HG03354 (cell line): ENCODE measurements at regions not wholly inside any gene's neighbourhood (a gene's known extent, or its start where the extent isn't known, plus 50 kb on each side); places are given as distances from the start of the nearest gene placed in this dataset.

Experiments
- ATAC-seq: cut with Tn5 transposase; IDR thresholded peaks from one replicate; pipeline ENCODE4 v1.9.1; 2021; ENCODE audit warnings: mild to moderate bottlenecking; ENCODE audit not compliant: unreplicated experiment, poor library complexity, severe bottlenecking

GRCh38 chr3:75983609-75984290, 198.4 kb upstream of the ZNF717 start:
- ATAC-seq: no peak

GRCh38 chr3:75985432-75985831, 200.1 kb upstream of the ZNF717 start:
- no peak for ATAC-seq

GRCh38 chr3:76010252-76010651, 224.9 kb upstream of the ZNF717 start:
- ATAC-seq: no peak

GRCh38 chr3:76011121-76011520, 225.8 kb upstream of the ZNF717 start:
- no peak for ATAC-seq

- no peak for ATAC-seq
Observed at GRCh38 chr3:76015496-76015895, 230.1 kb upstream of the ZNF717 start.

GRCh38 chr3:76016111-76016510, 230.8 kb upstream of the ZNF717 start:
- ATAC-seq: no peak

- ATAC-seq: no peak
Observed at GRCh38 chr3:76016769-76017439, 231.6 kb upstream of the ZNF717 start.

GRCh38 chr3:76021376-76021775, 236.0 kb upstream of the ZNF717 start:
- ATAC-seq: no peak

- no peak for ATAC-seq
Observed at GRCh38 chr3:76024640-76025039, 239.3 kb upstream of the ZNF717 start.

GRCh38 chr3:76025561-76025960, 240.2 kb upstream of the ZNF717 start:
- ATAC-seq: no peak

- ATAC-seq: no peak
Observed at GRCh38 chr3:76026379-76026778, 241.0 kb upstream of the ZNF717 start.

GRCh38 chr3:76028774-76029173, 243.4 kb upstream of the ZNF717 start:
- no peak for ATAC-seq

- ATAC-seq: no peak
Observed at GRCh38 chr3:76034649-76035048, 249.3 kb upstream of the ZNF717 start.

GRCh38 chr3:76035117-76035516, 249.8 kb upstream of the ZNF717 start:
- no peak for ATAC-seq

GRCh38 chr3:76038949-76039348, 253.6 kb upstream of the ZNF717 start:
- ATAC-seq: no peak

GRCh38 chr3:76039431-76039830, 254.1 kb upstream of the ZNF717 start:
- no peak for ATAC-seq

GRCh38 chr3:76040946-76041345, 255.6 kb upstream of the ZNF717 start:
- no peak for ATAC-seq

GRCh38 chr3:76043746-76044145, 258.4 kb upstream of the ZNF717 start:
- ATAC-seq: no peak

- peak; percentile 57 for ATAC-seq
Observed at GRCh38 chr3:76044601-76045600, 259.6 kb upstream of the ZNF717 start.

- ATAC-seq: no peak
Observed at GRCh38 chr3:76047368-76047767, 262.0 kb upstream of the ZNF717 start.
